ENCODE measurements at regions not wholly inside any gene's neighbourhood (a gene's known extent, or its start where the extent isn't known, plus 50 kb on each side); places are given as distances from the start of the nearest gene placed in this dataset.

DNA sequence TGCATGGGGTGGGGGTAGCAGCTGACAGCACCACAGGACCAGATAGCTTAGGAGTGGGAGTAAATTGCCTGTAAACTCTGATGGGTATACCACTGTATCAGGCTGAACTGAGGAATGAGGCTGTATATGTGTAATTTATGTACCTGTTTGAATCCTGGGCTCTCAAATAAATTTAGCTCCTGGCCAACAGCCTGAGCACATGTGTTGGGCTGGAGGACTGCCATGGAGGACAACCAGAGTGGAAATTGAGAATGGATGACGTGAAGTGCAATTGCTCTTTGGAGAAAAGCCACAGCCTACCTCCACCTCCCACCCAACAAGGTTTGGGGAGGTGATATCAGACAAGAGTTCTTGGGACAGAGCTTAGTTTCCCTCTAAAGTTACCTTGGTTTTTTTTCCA is 328.6 kb upstream of the PROK2 start:
- no peaks in the 10 kb centered on the region for H3K9me2 ChIP-seq (replicated peaks; ENCODE audit: insufficient read depth, low read length)

DNA sequence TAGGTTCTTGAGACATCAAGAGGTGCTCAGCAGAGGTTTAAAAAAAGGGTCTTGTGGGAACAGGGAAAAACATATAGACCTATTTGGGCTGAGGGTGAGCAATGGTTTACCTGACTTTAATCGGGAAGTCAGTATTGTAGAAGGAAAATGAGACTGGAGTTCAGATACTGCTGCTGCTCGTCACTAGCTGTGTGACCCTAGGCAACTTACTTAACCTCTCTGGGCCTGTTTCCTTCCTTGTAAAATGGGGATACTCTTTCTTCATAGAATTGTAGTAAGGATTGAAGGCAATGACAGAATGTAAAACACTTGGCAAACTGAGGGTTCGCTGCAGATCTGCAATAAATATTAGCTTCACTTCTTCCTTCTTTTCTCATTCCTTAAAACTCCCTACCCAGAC is 327.5 kb upstream of the PROK2 start:
- Histone ChIP-seq H3K36me3 (ENCODE audit: insufficient read depth, low read length) (no peaks in the 10 kb centered on the region), H3K9me3 (ENCODE audit: low read length) (no peaks in the 10 kb centered on the region), H3K27me3 (ENCODE audit: low read length) (no peaks in the 10 kb centered on the region), H3K9ac (ENCODE audit: low read length) (no peak overlapping the region), H2AFZ (ENCODE audit: low read length) (no peak overlapping the region), H3K4me3 (ENCODE audit: low read length) (no peak overlapping the region), H3K4me1 (ENCODE audit: low read length) (no peaks in the 10 kb centered on the region), H3K79me2 (ENCODE audit: low read length) (no peaks in the 10 kb centered on the region), H3K4me2 (ENCODE audit: low read depth, low read length, poor library complexity, severe bottlenecking) (no peak overlapping the region), H3K9me2 (replicated peaks; ENCODE audit: insufficient read depth, low read length) (no peaks in the 10 kb centered on the region), H3K27ac (ENCODE audit: low read length) (no peak overlapping the region), H4K20me1 (ENCODE audit: insufficient read depth, low read depth, low read length) (no peaks in the 10 kb centered on the region)
- no peak for DNase-seq

More for the DNA sequence above, 328.6 kb upstream of the PROK2 start:
- H3K4me1 ChIP-seq (ENCODE audit: low read length), result no peaks in the 10 kb centered on the region
- H3K9ac ChIP-seq (ENCODE audit: low read length), result no peak overlapping the region
- H3K4me3 ChIP-seq (ENCODE audit: low read length), result no peak overlapping the region
- no peaks in the 10 kb centered on the region for H3K36me3 ChIP-seq (ENCODE audit: insufficient read depth, low read length)
- no peaks in the 10 kb centered on the region for H3K9me3 ChIP-seq (ENCODE audit: low read length)
- no peaks in the 10 kb centered on the region for H4K20me1 ChIP-seq (ENCODE audit: insufficient read depth, low read depth, low read length)
- H3K27ac ChIP-seq (ENCODE audit: low read length), result no peak overlapping the region
- no peaks in the 10 kb centered on the region for H3K79me2 ChIP-seq (ENCODE audit: low read length)
- DNase-seq, result no peak
- no peaks in the 10 kb centered on the region for H3K27me3 ChIP-seq (ENCODE audit: low read length)
- H3K4me2 ChIP-seq (ENCODE audit: low read depth, low read length, poor library complexity, severe bottlenecking), result no peak overlapping the region
- no peak overlapping the region for H2AFZ ChIP-seq (ENCODE audit: low read length)

DNA sequence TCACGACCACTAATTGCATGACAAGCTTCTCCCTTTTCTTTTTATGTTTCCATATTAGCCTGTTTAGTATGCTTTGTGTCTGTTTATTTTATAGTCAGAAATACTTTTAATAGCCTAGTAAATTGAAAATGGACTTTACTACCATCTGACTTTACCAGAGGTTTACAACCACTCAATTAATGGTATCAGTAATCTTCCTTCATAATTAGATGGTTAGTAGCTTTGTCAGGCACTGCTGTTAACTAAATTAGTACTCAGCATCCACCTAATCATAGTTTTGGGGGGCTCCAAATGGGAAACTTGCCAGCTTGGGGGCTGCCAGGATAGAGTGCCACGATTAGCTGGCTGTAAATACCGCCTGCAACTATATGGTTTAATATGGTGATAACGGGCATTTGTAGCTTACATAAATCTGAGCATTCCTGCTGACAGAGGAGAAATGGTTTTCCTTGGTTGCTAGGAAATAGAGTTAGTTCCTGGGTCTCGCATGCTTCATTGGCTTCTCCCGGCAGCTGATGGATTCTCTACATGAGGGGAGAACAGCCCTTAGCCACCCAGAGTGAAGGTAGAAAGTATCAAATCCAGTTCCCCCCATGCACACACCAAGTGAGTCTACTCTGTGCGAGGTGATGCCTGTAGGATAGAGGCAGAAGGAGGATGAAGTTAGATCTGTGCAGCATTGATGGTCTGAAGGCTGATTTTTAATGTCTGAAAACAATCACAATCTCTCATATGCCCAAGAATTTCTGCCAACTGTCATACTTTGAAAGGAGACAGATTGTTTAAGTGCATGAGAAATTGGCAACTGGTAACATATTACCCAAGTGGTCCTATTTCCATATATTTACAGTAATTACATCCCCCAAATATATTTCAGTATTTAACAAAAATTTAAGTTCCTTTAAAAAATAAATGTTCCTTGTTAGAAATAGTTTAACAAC is 326.6 kb upstream of the PROK2 start:
- Histone ChIP-seq H3K4me2 (ENCODE audit: low read depth, low read length, poor library complexity, severe bottlenecking) (no peak overlapping the region), H3K36me3 (ENCODE audit: insufficient read depth, low read length) (no peaks in the 10 kb centered on the region), H3K4me1 (ENCODE audit: low read length) (no peaks in the 10 kb centered on the region), H4K20me1 (ENCODE audit: insufficient read depth, low read depth, low read length) (no peaks in the 10 kb centered on the region), H3K9me2 (replicated peaks; ENCODE audit: insufficient read depth, low read length) (no peaks in the 10 kb centered on the region), H3K27ac (ENCODE audit: low read length) (no peak overlapping the region), H3K9ac (ENCODE audit: low read length) (no peak overlapping the region), H3K4me3 (ENCODE audit: low read length) (no peak overlapping the region), H3K27me3 (ENCODE audit: low read length) (no peaks in the 10 kb centered on the region), H3K9me3 (ENCODE audit: low read length) (no peaks in the 10 kb centered on the region), H2AFZ (ENCODE audit: low read length) (no peak overlapping the region), H3K79me2 (ENCODE audit: low read length) (no peaks in the 10 kb centered on the region)
- no peak for DNase-seq

DNA sequence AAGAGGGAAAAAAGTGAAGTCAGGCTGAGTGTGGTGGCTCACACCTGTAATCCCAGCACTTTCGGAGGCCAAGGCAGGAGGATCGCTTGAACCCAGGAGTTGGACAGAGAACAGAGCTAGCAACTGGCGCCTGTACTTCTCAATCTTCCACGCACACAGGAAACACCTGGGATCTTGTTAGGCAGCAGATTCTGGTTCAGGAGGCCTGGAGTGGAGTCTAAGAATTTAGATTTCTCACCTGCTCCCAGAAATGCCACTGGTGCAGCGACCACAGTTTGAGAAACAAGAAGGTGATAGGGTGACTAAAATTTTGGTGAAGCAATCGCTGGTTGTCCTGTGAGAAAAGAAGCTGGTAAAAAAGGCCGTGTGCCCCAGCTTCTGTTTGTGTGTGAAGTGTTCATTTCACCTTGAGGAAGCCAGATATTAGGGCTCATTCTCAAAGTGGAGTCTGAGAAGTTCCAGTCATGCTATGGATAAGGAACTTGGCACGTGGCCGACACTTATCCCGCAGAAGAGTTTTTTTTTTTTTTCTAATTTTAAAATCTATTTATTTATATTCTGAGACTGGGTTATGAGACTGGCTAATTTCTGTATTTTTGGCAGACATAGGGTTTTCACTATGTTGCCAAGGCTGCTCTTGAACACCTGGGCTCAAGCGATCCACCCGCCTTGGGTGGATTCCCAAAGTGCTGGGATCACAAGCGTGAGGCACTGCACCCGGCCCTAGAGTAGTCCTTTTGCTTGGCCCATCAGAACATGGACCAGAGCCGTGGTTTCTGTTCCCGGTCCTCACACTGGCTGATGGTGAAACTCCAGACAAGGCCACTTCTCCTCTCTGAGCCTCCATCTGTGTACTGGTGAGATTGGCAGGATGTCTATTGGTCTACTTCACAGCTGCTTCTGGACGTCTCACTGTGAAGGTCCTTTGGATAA is 324.6 kb upstream of the PROK2 start:
- no peaks in the 10 kb centered on the region for H3K9me3 ChIP-seq (ENCODE audit: low read length)
- no peaks in the 10 kb centered on the region for H3K36me3 ChIP-seq (ENCODE audit: insufficient read depth, low read length)
- no peak overlapping the region for H3K9ac ChIP-seq (ENCODE audit: low read length)

DNA sequence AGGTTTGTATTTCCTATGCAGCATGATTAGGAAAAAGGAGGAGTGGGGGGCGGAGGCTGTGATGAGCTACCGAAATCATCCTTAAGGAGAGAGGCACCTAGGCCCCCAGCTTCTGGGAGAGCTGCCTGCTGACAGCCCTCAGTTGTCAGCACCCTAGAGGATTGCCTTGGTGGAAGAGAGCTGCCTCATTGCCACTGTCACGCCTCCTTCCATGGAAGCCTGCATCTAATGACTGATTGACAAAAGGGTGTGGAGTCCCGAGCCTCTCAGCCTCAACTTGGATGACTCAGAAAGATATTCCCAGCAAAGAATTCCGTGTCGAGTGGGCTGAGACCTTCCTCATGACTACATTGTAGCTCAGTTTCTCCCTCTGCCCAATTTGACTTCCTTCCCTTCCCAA is 320.4 kb upstream of the PROK2 start:
- H2AFZ ChIP-seq (ENCODE audit: low read length), result no peak overlapping the region
- H3K4me1 ChIP-seq (ENCODE audit: low read length), result peaks cover 41% of the 10 kb centered on the region
- H3K9me3 ChIP-seq (ENCODE audit: low read length), result no peaks in the 10 kb centered on the region
- no peaks in the 10 kb centered on the region for H3K36me3 ChIP-seq (ENCODE audit: insufficient read depth, low read length)
- no peak for DNase-seq
- no peak overlapping the region for H3K9ac ChIP-seq (ENCODE audit: low read length)
- no peak overlapping the region for H3K4me2 ChIP-seq (ENCODE audit: low read depth, low read length, poor library complexity, severe bottlenecking)
- no peaks in the 10 kb centered on the region for H3K9me2 ChIP-seq (replicated peaks; ENCODE audit: insufficient read depth, low read length)
- H3K27me3 ChIP-seq (ENCODE audit: low read length), result no peaks in the 10 kb centered on the region
- no peak overlapping the region for H3K4me3 ChIP-seq (ENCODE audit: low read length)
- H4K20me1 ChIP-seq (ENCODE audit: insufficient read depth, low read depth, low read length), result no peaks in the 10 kb centered on the region
- no peak overlapping the region for H3K27ac ChIP-seq (ENCODE audit: low read length)
- H3K79me2 ChIP-seq (ENCODE audit: low read length), result no peaks in the 10 kb centered on the region

More for the DNA sequence above, 324.6 kb upstream of the PROK2 start:
- Histone ChIP-seq H4K20me1 (ENCODE audit: insufficient read depth, low read depth, low read length) (no peaks in the 10 kb centered on the region), H3K27ac (ENCODE audit: low read length) (no peak overlapping the region), H3K4me2 (ENCODE audit: low read depth, low read length, poor library complexity, severe bottlenecking) (no peak overlapping the region), H3K9me2 (replicated peaks; ENCODE audit: insufficient read depth, low read length) (no peaks in the 10 kb centered on the region), H3K27me3 (ENCODE audit: low read length) (no peaks in the 10 kb centered on the region), H3K4me3 (ENCODE audit: low read length) (no peak overlapping the region), H3K79me2 (ENCODE audit: low read length) (no peaks in the 10 kb centered on the region), H3K4me1 (ENCODE audit: low read length) (no peaks in the 10 kb centered on the region; the same call in 1 of the 2 replicates), H2AFZ (ENCODE audit: low read length) (no peak overlapping the region)
- no peak for DNase-seq

DNA sequence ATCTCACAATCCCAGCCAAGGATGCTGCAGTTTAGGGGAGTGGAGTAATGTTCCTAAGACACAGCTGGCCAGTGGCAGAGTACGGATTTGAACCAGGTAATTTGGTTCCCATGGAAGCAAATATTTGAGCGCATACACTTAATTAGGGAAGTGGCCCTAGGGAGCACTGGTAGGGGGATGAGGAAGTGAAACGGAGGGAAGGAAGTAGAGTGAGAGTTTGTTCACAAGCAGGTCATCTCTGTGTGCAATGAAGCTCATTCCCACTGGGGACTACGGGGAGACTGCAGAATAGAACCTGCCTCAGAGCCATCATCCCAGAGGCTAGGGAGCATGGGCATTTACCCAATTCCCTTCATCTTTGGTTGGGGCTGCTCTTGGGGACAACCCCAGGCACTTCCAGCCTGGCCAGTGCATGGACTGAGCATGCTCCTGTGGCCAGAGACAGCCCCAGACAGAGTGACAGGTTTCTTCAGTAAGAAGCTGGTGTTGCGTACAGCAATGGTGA is 317.2 kb upstream of the PROK2 start:
- Histone ChIP-seq H3K4me1 (ENCODE audit: low read length) (peaks cover 72% of the 10 kb centered on the region), H2AFZ (ENCODE audit: low read length) (no peak overlapping the region), H3K27ac (ENCODE audit: low read length) (peak overlapping the region; percentile 97), H3K4me2 (ENCODE audit: low read depth, low read length, poor library complexity, severe bottlenecking) (peak overlapping the region; percentile 77), H3K4me3 (ENCODE audit: low read length) (peak overlapping the region; percentile 68; the same call in 1 of the 2 replicates), H4K20me1 (ENCODE audit: insufficient read depth, low read depth, low read length) (no peaks in the 10 kb centered on the region), H3K9ac (ENCODE audit: low read length) (peak overlapping the region; percentile 81), H3K36me3 (ENCODE audit: insufficient read depth, low read length) (peaks cover 5% of the 10 kb centered on the region; the same call in 1 of the 2 replicates), H3K27me3 (ENCODE audit: low read length) (no peaks in the 10 kb centered on the region), H3K79me2 (ENCODE audit: low read length) (0 out of 2 replicates have a peak, but pooled peaks cover 6% of the 10 kb centered on the region), H3K9me3 (ENCODE audit: low read length) (no peaks in the 10 kb centered on the region), H3K9me2 (replicated peaks; ENCODE audit: insufficient read depth, low read length) (no peaks in the 10 kb centered on the region)
- peak; percentile 96 for DNase-seq

DNA sequence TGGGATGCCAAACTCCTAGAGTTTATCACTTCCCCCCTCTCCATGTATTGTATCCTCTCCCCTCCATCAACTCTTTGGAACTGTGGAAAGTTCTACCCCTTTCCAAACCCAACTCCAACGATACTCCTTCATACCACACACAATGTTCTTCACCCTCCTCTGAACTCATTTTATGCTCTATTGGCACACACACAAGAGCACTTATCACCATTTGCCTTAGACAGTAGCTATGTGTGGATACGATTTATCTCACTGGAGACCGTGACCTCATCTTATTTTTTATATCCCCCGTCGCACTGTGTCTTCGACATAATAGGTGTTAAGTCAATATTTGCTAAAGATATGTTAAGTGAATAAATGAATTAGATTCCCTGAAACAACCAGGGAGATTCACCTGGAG is 316.5 kb upstream of the PROK2 start:
- peak overlapping the region; percentile 97 for H3K27ac ChIP-seq (ENCODE audit: low read length)
- no peaks in the 10 kb centered on the region for H3K9me3 ChIP-seq (ENCODE audit: low read length)
- peak overlapping the region; percentile 68 for H3K4me3 ChIP-seq (ENCODE audit: low read length)
- peaks cover 8% of the 10 kb centered on the region; the same call in 1 of the 2 replicates for H3K36me3 ChIP-seq (ENCODE audit: insufficient read depth, low read length)
- DNase-seq, result peak; percentile 86
- H2AFZ ChIP-seq (ENCODE audit: low read length), result no peak overlapping the region
- no peaks in the 10 kb centered on the region for H3K9me2 ChIP-seq (replicated peaks; ENCODE audit: insufficient read depth, low read length)
- no peaks in the 10 kb centered on the region for H4K20me1 ChIP-seq (ENCODE audit: insufficient read depth, low read depth, low read length)
- peak overlapping the region; percentile 81 for H3K9ac ChIP-seq (ENCODE audit: low read length)
- peaks cover 79% of the 10 kb centered on the region for H3K4me1 ChIP-seq (ENCODE audit: low read length)
- 0 out of 2 replicates have a peak, but pooled peaks cover 9% of the 10 kb centered on the region for H3K79me2 ChIP-seq (ENCODE audit: low read length)
- no peaks in the 10 kb centered on the region for H3K27me3 ChIP-seq (ENCODE audit: low read length)
- H3K4me2 ChIP-seq (ENCODE audit: low read depth, low read length, poor library complexity, severe bottlenecking), result peak overlapping the region; percentile 77
